ENCODE measurements at regions not wholly inside any gene's neighbourhood (a gene's known extent, or its start where the extent isn't known, plus 50 kb on each side); places are given as distances from the start of the nearest gene placed in this dataset.
"Not testable (repeated sequence)": the region's sequence is repeated elsewhere in the genome, so short reads cannot be mapped to it uniquely, and the experiment has no call there.

- no peak for DNase-seq (ENCODE audit: low spot score)
Measured at GRCh38 chr6:112464901-112465665, 118.0 kb downstream of the RFPL4B start.

- DNase-seq (ENCODE audit: low spot score), result no peak
Measured at GRCh38 chr6:112466373-112467151, 119.4 kb downstream of the RFPL4B start.

- no peak for DNase-seq (ENCODE audit: low spot score)
Measured at GRCh38 chr6:112468359-112468758, 121.2 kb downstream of the RFPL4B start.

GRCh38 chr6:112469306-112469705 is 122.2 kb downstream of the RFPL4B start:
- DNase-seq (ENCODE audit: low spot score), result no peak

- DNase-seq (ENCODE audit: low spot score), result no peak
Measured at GRCh38 chr6:112470376-112470775, 123.2 kb downstream of the RFPL4B start.

- no peak for DNase-seq (ENCODE audit: low spot score)
Measured at GRCh38 chr6:112470950-112471349, 123.8 kb downstream of the RFPL4B start.

GRCh38 chr6:112475083-112475482 is 128.0 kb downstream of the RFPL4B start:
- DNase-seq (ENCODE audit: low spot score), result peak; percentile 5

- DNase-seq (ENCODE audit: low spot score), result no peak
Measured at GRCh38 chr6:112477125-112477524, 130.0 kb downstream of the RFPL4B start.

- DNase-seq (ENCODE audit: low spot score), result no peak
Measured at GRCh38 chr6:112478036-112478435, 130.9 kb downstream of the RFPL4B start.

- DNase-seq (ENCODE audit: low spot score), result not testable (repeated sequence)
Measured at GRCh38 chr6:112479975-112480374, 132.8 kb downstream of the RFPL4B start.

GRCh38 chr6:112480553-112480952 is 133.4 kb downstream of the RFPL4B start:
- no peak for DNase-seq (ENCODE audit: low spot score)

GRCh38 chr6:112481211-112481610 is 134.1 kb downstream of the RFPL4B start:
- DNase-seq (ENCODE audit: low spot score), result no peak

GRCh38 chr6:112482373-112482772 is 135.2 kb downstream of the RFPL4B start:
- no peak for DNase-seq (ENCODE audit: low spot score)

- DNase-seq (ENCODE audit: low spot score), result no peak
Measured at GRCh38 chr6:112485120-112485826, 138.1 kb downstream of the RFPL4B start.

- no peak for DNase-seq (ENCODE audit: low spot score)
Measured at GRCh38 chr6:112485827-112486212, 138.7 kb downstream of the RFPL4B start.

- no peak for DNase-seq (ENCODE audit: low spot score)
Measured at GRCh38 chr6:112486454-112486853, 139.3 kb downstream of the RFPL4B start.

GRCh38 chr6:112488238-112488637 is 141.1 kb downstream of the RFPL4B start:
- DNase-seq (ENCODE audit: low spot score), result no peak

- DNase-seq (ENCODE audit: low spot score), result peak; percentile 17
Measured at GRCh38 chr6:112501705-112502104, 154.6 kb downstream of the RFPL4B start.

GRCh38 chr6:112502351-112503090 is 155.4 kb downstream of the RFPL4B start:
- no peak for DNase-seq (ENCODE audit: low spot score)

- no peak for DNase-seq (ENCODE audit: low spot score)
Measured at GRCh38 chr6:112503091-112503596, 156.0 kb downstream of the RFPL4B start.

- no peak for DNase-seq (ENCODE audit: low spot score)
Measured at GRCh38 chr6:112504621-112505020, 157.5 kb downstream of the RFPL4B start.

GRCh38 chr6:112511441-112511840 is 164.3 kb downstream of the RFPL4B start:
- no peak for DNase-seq (ENCODE audit: low spot score)

Data from hepatic stellate cell (primary cell).